HG02885 (cell line): ENCODE measurements at regions not wholly inside any gene's neighbourhood (a gene's known extent, or its start where the extent isn't known, plus 50 kb on each side); places are given as distances from the start of the nearest gene placed in this dataset.

ENCODE experiments used
- ATAC-seq: cut with Tn5 transposase; IDR thresholded peaks from one replicate; pipeline ENCODE4 v1.9.1; 2021; ENCODE audit warnings: mild to moderate bottlenecking; ENCODE audit not compliant: unreplicated experiment, poor library complexity

GRCh38 chr18:41569867-41570266 is 385.2 kb upstream of the PIK3C3 start:
- no peak for ATAC-seq

GRCh38 chr18:41561961-41562360 is 393.1 kb upstream of the PIK3C3 start:
- no peak for ATAC-seq

GRCh38 chr18:41558715-41559114 is 396.3 kb upstream of the PIK3C3 start:
- no peak for ATAC-seq

GRCh38 chr18:41553716-41554115 is 401.3 kb upstream of the PIK3C3 start:
- no peak for ATAC-seq

GRCh38 chr18:41548521-41549260 is 406.3 kb upstream of the PIK3C3 start:
- ATAC-seq: no peak

- no peak for ATAC-seq
Measured at GRCh38 chr18:41545091-41545888, 409.7 kb upstream of the PIK3C3 start.

GRCh38 chr18:41543815-41544214 is 411.2 kb upstream of the PIK3C3 start:
- ATAC-seq: no peak

- ATAC-seq: no peak
Measured at GRCh38 chr18:41540237-41540871, 414.7 kb upstream of the PIK3C3 start.

- ATAC-seq: no peak
Measured at GRCh38 chr18:41538751-41539150, 416.3 kb upstream of the PIK3C3 start.

GRCh38 chr18:41537666-41538065 is 417.4 kb upstream of the PIK3C3 start:
- ATAC-seq: no peak

- no peak for ATAC-seq
Measured at GRCh38 chr18:41532344-41533086, 422.5 kb upstream of the PIK3C3 start.

GRCh38 chr18:41530970-41531369 is 424.1 kb upstream of the PIK3C3 start:
- no peak for ATAC-seq

GRCh38 chr18:41529093-41529492 is 425.9 kb upstream of the PIK3C3 start:
- ATAC-seq: no peak

- no peak for ATAC-seq
Measured at GRCh38 chr18:41526054-41526453, 429.0 kb upstream of the PIK3C3 start.

GRCh38 chr18:41524674-41525470 is 430.2 kb upstream of the PIK3C3 start:
- ATAC-seq: no peak

GRCh38 chr18:41517142-41517541 is 437.9 kb upstream of the PIK3C3 start:
- ATAC-seq: no peak

GRCh38 chr18:41513438-41513837 is 441.6 kb upstream of the PIK3C3 start:
- no peak for ATAC-seq

- ATAC-seq: no peak
Measured at GRCh38 chr18:41504316-41504715, 450.7 kb upstream of the PIK3C3 start.

- no peak for ATAC-seq
Measured at GRCh38 chr18:41501848-41502247, 453.2 kb upstream of the PIK3C3 start.

GRCh38 chr18:41499345-41499744 is 455.7 kb upstream of the PIK3C3 start:
- no peak for ATAC-seq
